ENCODE measurements at regions not wholly inside any gene's neighbourhood (a gene's known extent, or its start where the extent isn't known, plus 50 kb on each side); places are given as distances from the start of the nearest gene placed in this dataset.

GRCh38 chr9:13597004-13597403, 317.5 kb upstream of the MPDZ start:
- Histone ChIP-seq H3K14ac (ENCODE audit: insufficient read depth, low read length) (no peak overlapping the region), H3K56ac (ENCODE audit: insufficient read length, low read depth, low read length) (no peak overlapping the region), H4K20me1 (ENCODE audit: control insufficient read depth, insufficient read depth, insufficient read length) (no peaks in the 10 kb centered on the region), H3K23me2 (ENCODE audit: insufficient read length, low read depth, low read length, poor library complexity, severe bottlenecking) (no peaks in the 10 kb centered on the region), H3K27me3 (ENCODE audit: insufficient read depth, low read length) (no peaks in the 10 kb centered on the region), H2BK5ac (ENCODE audit: insufficient read length, low read length) (no peak overlapping the region), H2BK15ac (ENCODE audit: low read depth, low read length) (no peak overlapping the region), H3K79me1 (ENCODE audit: insufficient read depth, low read depth, low read length, poor library complexity, severe bottlenecking) (no peaks in the 10 kb centered on the region), H4K91ac (ENCODE audit: insufficient read length, low read depth, low read length) (no peak overlapping the region), H2AK5ac (ENCODE audit: insufficient read length, low read length) (no peak overlapping the region), H3K9ac (ENCODE audit: extremely low read depth, insufficient read length, low read length) (no peak overlapping the region), H2BK20ac (ENCODE audit: low read depth, low read length, poor library complexity, severe bottlenecking) (no peak overlapping the region), H3K27ac (ENCODE audit: insufficient read length, low read depth, low read length) (peak overlapping the region; percentile 50), H3T11ph (ENCODE audit: low read length) (no peak overlapping the region), H4K5ac (ENCODE audit: insufficient read length, low read depth, low read length) (no peak overlapping the region), H3K4me2 (ENCODE audit: insufficient read depth, insufficient read length, low read length) (no peak overlapping the region), H3K79me2 (ENCODE audit: insufficient read depth, low read length) (no peaks in the 10 kb centered on the region), H2AFZ (ENCODE audit: low read length) (no peak overlapping the region), H4K8ac (replicated peaks; ENCODE audit: insufficient read length, low read depth, low read length) (no peak overlapping the region), H3K4me1 (ENCODE audit: insufficient read depth, low read length) (peaks cover 5% of the 10 kb centered on the region; the same call in 1 of the 2 replicates), H3K9me3 (ENCODE audit: control insufficient read depth, low read depth, low read length) (no peaks in the 10 kb centered on the region), H3K23ac (ENCODE audit: insufficient read length, low read depth, low read length) (no peak overlapping the region), H3K18ac (ENCODE audit: insufficient read length, low read depth, low read length) (no peak overlapping the region), H2BK12ac (ENCODE audit: insufficient read length, low read depth, low read length) (no peak overlapping the region), H2BK120ac (ENCODE audit: low read depth, low read length, poor library complexity, severe bottlenecking) (no peak overlapping the region), H3K4ac (ENCODE audit: low read depth, low read length) (no peak overlapping the region)
- Mint-ChIP-seq H3K27me3 (ENCODE audit: low read depth) (no peaks in the 10 kb centered on the region), H3K4me3 (no peak overlapping the region; a peak in 1 of 5 replicates), H3K36me3 (ENCODE audit: insufficient read depth in 1 of 3, low read depth in 3 of 3) (no peaks in the 10 kb centered on the region), H3K4me1 (peaks cover 18 to 19% of the 10 kb centered on the region in 2 experiments), H3K9me3 (no peaks in the 10 kb centered on the region), H3K27ac (peak overlapping the region; percentile 50 to 98 (median 91))
- WGBS (ENCODE audit: extremely low coverage, insufficient read length, low lambda C conversion rate) = no CpG with 5 or more reads among the region's 2 CpGs
- DNase-seq = no peak
- no peak for TF ChIP-seq CTCF (conservative IDR thresholded peaks at IDR 0.05)
